Activated CD4-positive, alpha-beta T cell treated with anti-CD3 and anti-CD28 coated beads, Interleukin-2, amount 50 U/mL, for 24 hours (primary cell): ENCODE measurements at regions not wholly inside any gene's neighbourhood (a gene's known extent, or its start where the extent isn't known, plus 50 kb on each side); places are given as distances from the start of the nearest gene placed in this dataset.
"Not testable (repeated sequence)": the region's sequence is repeated elsewhere in the genome, so short reads cannot be mapped to it uniquely, and the experiment has no call there.

ENCODE experiments used
- DNase-seq, 2 donors: peaks; one replicate each; pipeline ENCODE4 v3.0.0-alpha.2; 2020; ENCODE audit warnings: low read depth in 1 of 2, low spot score in 1 of 2

DNA sequence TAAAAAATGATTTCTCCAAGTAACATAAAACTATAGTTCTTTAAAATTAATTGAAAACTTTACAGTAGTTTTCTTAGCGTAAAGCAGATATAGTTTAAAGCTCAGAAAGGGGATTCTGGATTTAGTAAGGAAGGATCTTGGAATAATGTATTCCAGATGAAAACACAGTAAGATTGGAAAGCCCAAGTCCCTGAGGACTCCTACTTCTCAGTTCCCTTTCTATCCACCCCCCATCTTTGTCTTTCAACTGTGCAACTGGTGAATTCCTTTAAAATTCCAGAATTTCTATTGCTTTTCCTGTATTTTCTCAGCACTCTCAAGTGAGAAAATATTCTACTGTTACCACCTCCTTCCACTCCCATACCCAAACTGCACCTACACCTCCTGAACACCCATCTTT lies 184.5 kb upstream of the FBN2 start:
- DNase-seq: no peak

DNA sequence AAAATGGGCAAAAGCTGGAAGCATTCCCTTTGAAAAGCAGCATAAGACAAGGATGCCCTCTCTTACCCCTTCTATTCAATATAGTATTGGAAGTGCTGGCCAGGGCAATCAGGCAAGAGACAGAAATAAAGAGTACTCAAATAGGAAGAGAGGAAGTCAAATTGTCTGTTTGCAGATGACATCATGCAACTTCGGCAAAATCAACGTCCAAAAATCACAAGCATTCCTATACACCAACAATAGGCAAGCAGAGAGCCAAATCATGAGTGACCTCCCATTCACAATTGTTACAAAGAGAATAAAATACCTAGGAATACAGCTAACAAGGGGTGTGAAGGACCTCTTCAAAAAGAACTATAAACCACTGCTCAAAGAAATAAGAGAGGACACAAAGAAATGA lies 192.0 kb upstream of the FBN2 start:
- not testable (repeated sequence) for DNase-seq

GRCh38 chr5:128735656-128736055 lies 197.6 kb upstream of the FBN2 start:
- DNase-seq: not testable (repeated sequence)

DNA sequence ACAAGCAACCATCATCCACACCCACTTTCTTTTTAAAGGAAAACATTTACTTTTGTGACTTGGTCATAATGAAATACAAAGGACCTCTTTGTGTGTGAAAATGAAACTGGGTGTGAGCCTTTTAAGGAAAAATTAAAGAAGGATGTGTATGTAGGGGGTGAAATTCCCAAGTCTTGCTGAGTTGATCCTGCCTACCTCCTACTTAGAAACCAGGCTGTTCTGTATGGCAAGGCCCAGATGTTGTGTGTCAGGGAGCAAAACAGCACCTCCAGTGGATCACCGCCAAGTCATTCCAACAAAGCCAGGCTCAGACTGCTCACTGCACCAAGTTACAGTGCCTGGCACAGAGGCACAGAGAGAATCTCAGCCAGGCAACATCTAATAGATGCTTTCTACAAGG lies 198.5 kb upstream of the FBN2 start:
- no peak for DNase-seq

DNA sequence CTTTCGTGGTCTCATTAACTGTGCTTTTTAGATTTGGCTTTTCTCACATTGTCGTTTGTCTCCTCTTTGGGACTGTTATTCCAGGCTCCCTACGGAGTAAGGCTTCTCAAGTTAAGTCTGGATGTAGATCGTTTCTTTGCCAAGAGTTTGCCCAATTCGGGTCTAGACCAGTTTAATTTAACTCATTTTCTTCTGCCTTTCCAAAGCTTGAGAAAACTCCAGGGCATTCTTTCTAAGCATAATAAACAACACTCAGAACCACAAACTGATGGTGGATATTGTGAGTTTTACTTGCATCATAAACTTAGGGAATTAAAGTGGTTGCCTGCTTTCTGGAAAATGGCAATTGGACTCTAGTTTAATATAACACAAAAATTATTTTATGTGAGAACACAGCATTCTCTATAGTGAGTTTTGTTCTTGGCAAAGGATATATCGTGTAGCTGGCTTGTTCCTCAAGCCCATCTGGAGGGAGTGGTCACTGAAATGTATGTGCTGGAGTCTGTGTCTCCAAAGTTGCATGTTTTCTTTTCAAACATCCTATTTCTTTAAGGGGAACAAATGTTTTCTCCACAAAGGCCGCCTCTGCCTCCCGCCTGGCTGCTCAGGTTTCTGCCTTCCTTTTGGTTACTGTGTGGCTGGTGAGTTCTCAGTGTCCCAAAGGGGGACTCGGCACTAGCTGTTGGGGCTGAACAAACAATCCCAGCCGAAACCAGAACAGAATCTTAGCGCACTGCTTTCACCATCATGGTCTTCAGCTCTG lies 211.3 kb upstream of the FBN2 start:
- no peak for DNase-seq

DNA sequence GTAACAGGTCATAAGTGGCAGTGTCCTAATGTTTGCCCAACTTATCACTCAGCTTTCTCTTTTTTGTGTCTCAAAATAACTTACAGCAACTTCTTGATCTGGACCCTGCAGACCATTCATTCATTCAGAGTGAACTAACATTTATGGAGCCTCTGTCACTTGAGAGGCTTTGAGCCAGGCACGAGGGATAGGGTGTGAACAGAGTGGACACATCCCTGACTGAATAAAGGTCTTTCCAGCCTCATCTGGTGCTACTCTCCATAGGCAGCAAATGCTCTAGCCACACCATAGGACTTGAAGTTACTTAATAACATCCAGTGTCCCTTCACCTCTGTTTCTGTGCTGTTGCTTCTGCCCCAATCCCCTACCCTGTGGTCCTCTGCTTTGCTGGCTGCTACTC lies 212.1 kb upstream of the FBN2 start:
- DNase-seq: no peak

GRCh38 chr5:128757196-128757959 lies 207.9 kb upstream of the SLC27A6 start:
- DNase-seq: no peak

- DNase-seq: no peak
These were observed 202.5 kb upstream of the SLC27A6 start for GRCh38 chr5:128762661-128763306.

DNA sequence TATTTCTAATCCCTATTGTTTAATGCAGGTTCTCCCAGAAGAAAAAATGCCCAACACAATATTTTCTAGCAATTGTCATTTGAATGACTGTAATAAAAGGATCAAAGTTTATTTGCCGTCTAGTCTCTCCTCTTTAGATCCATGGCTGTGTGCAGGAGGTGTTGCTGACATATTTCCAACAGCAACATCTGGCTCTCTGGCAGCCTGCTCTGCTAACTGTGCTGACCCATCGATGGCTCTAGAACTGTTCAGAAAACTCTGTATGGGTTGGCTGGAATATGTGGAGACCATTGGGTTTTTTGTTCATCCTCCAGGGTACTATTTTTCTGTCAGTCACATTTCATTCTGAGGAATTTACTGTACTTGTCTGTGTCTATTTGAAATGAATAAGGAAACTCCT lies 202.0 kb upstream of the SLC27A6 start:
- DNase-seq: no peak

- no peak for DNase-seq
These were observed 200.5 kb upstream of the SLC27A6 start for GRCh38 chr5:128764601-128765310.

DNA sequence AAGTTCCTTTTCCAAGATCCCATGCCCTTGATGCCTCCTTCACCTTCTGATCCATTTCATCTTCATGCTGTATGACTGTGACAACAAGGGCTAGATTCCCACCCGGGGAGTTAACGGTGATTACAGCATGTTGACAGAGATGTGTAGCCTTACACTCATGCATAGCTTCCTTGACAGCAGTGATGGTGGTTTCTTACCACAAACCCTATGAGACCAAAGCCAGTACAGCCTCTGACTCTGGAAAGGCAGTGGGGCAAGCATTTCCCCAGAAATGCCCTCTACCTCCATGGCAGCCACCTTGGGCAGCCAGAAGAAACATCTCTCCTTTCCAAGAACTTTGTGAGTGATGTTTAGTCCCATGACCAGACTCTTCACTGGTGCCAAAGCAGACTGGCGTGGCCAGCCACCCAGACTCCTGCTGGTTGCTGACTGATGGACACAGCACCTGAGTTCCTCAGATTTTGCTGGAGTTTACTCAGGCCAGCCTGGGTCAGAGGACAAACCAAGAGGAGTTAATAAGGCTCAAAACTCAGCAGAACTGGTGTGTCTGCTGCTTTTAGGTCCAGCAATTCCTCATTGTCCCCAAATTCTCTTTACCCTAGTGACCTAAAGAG lies 199.7 kb upstream of the SLC27A6 start:
- no peak for DNase-seq

- DNase-seq: no peak
These were observed 198.9 kb upstream of the SLC27A6 start for GRCh38 chr5:128766406-128766805.

DNA sequence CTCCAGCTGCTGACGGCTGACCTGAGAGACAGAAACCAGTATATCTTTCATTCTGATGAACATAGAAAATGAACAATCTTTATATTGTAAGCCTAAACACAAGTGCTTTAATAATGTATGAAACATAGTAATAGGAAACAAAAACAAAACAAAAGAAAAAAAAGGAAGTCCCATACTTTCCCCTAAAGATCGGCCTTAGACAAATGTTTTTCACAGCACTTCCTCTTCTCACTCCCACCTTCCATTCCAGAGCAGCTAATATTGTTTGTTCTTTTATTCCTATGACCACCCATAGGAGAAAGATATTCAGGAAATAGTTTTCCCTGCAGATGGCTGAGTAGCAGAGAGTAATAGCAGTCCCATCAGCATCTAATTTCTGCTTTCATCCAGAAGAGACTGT lies 194.4 kb upstream of the SLC27A6 start:
- DNase-seq: no peak

DNA sequence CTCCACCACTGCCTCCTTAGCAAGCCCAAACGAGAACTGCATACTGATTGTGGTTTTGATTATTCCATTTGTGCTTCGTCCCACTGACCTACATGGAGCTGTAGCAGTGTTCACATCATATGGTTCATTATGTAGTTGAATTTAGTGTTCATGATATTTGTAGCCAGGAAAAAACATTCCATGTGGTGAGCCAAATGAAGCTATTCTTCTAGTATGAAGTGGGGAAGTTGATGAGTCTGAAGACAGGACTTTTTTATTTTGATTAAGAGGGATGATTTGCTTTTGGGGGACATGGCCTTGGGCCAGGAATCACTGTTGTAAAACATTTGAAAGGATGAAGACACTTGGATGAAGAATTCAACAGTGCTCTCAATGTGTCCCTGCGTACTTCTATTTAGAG lies 192.9 kb upstream of the SLC27A6 start:
- DNase-seq: no peak

DNA sequence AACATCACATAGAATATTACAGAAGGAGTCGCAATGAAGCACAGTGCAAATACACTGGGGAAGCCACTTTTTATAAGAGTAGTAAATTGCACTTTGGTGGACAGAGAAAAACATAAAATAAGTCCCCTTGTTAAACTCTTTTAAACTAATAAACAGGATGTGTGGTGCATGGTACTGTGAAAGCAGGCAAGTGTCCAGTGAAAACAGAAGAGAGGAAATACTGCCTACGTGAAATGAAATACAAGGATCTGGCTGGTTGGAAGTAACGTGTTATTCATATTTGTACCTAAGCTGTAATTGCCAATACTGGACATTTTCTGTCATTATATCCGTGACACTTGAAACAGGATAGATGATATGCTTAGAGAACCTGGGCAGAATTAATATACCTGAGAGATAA lies 191.9 kb upstream of the SLC27A6 start:
- no peak for DNase-seq

DNA sequence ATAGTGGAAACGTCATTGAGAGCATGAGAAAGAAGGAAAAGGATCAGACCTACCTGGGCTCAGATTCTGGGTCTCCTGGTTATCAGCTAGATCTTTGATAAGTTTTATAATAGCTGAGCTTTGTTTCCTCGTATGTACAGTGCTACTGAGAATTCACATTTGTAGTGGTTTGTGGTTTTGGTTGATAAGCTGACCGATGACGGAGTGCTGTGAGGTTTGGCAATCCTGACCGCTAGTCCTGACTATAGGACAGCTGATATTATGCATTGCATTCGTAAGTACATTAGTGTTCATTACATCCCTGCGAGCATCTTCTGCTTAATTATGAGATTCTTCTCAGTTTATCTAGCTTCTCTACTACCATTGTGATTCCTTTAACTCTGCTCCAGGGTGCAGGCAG lies 190.7 kb upstream of the SLC27A6 start:
- DNase-seq: no peak

GRCh38 chr5:128775558-128775957 lies 189.7 kb upstream of the SLC27A6 start:
- no peak for DNase-seq

DNA sequence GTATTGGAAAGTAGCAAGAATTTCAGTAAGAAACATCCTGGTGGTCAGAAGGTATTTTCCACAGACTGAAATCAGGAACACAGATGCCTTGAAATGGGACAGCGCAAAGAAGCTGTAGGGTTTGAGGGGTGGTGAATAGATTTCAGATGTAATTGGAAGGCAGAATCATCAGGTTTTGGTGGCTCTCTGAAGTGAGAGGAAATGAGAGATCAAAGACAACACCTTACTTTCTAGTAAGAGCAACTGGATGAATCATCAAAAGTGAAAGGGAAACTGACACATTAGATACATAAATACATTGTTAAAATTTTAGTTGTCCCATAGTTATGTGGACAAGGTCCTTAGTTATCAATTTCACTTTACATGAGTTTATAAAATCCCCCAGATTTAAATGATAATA lies 188.2 kb upstream of the SLC27A6 start:
- DNase-seq: no peak

- no peak for DNase-seq
These were observed 186.8 kb upstream of the SLC27A6 start for GRCh38 chr5:128778474-128778873.

DNA sequence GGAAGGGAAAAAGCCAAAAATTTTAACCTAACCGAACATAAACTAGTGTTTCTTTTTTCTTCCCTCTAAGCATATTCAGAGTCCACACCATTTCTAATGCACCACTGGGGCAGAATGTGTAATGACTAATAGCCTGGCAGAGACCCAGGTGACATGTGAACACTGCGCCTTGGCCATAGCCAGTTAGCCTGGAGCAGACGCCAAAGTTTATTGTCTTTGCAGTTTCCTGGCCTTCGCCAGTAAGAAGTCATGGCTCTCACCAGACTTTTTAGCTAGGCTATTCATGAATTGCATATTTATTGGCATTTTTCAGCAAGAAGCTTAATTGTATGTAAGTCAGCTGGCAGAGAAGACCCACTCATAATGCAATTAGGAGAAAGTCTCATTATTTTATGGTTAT lies 182.8 kb upstream of the SLC27A6 start:
- DNase-seq: no peak

GRCh38 chr5:128784726-128785125 lies 180.6 kb upstream of the SLC27A6 start:
- DNase-seq: no peak
